ENCODE measurements at regions not wholly inside any gene's neighbourhood (a gene's known extent, or its start where the extent isn't known, plus 50 kb on each side); places are given as distances from the start of the nearest gene placed in this dataset.
"Not testable (repeated sequence)": the region's sequence is repeated elsewhere in the genome, so short reads cannot be mapped to it uniquely, and the experiment has no call there.

DNA sequence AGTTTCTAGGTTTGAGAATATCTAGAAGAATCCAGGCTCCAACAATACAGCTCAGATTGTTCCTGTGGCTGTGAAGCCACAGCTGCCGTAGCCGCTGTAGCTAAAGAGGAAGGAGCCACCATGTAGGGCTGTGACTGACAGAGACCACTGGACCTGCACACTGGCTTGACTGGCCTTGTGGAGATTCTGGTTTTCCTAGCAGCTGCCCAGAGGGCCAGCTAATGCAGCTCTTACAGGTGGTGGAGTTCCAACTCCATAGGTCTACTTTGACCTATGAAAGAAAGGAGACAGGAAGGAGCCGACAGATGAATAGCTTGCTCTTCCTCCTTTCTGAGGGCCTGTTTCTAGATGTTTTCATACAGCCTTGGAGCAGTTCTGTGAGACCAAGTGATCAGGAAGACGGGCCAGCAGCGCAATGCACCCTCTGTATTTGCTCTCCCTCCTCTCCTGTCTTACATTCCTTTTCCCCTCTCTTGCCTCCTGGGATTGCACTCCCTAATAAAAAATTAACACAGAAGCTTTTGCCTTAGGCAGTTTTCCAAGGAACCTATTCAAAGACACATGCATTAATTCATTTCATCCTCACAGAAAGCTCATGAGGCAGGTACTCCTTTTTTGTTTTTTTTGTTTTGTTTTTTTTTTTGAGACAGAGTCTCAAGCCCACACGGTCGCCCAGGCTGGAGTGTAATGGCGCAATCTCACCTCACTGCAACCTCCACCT lies 51.8 kb upstream of the MYB start:
- DNase-seq (ENCODE audit: low read depth in 1 of 2, low spot score in 1 of 2), result no peak

DNA sequence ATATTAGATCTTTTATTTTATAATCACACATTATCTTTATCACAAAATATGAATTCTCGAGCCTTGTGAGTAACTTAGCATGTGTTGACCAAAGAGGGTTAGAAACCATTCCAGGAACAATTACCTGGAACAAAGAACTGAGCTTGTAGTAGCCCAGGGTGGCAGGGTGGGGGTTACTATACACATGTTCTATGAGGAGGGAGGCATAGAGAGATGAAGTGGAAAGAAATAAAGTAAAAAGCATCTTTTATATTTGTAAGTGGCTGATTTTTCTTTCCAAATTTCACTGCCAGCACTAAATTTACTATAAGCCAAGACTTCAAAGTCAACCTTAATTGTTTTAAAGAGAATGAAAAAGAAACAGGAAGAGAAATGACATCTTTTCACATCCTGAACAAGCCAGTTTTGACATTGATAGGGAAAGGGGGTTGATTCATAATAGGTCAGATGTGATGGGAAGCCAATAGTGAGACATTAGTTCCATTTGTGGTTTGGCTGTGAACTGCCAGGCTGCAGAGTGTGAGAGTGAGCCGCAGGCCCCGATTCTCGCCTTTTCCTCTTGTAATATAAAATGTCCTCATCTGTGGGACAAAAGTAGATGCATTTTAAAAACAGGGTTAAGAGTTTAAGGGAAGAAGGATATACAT lies 52.7 kb upstream of the MYB start:
- peak in 1 of 2 donors; percentile 28 for DNase-seq (ENCODE audit: low read depth in 1 of 2, low spot score in 1 of 2)

GRCh38 chr6:135126729-135127128 lies 54.4 kb upstream of the MYB start:
- DNase-seq (ENCODE audit: low read depth in 1 of 2, low spot score in 1 of 2), result no peak

DNA sequence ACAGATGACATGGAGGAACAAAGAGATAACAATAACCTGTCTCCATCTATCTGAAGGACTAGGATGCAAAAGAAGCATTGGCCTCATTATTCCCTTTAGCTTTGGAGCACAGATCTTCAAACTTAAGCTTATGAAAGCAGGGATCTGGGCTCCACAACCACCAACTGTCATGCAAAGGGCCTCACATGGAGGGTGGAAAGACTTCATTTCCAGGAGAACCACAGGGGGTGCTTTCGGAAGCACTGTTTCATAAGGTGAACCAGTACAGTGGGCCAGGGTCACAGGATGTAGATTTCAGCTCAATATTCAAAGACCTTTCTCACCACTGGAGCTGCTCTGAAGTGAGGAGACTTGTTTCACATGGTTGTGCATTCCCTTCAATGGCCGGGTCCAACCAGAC lies 55.1 kb upstream of the MYB start:
- no peak for DNase-seq (ENCODE audit: low read depth in 1 of 2, low spot score in 1 of 2)

GRCh38 chr6:135121434-135121833 lies 59.7 kb upstream of the MYB start:
- no peak for DNase-seq (ENCODE audit: low read depth in 1 of 2, low spot score in 1 of 2)

DNA sequence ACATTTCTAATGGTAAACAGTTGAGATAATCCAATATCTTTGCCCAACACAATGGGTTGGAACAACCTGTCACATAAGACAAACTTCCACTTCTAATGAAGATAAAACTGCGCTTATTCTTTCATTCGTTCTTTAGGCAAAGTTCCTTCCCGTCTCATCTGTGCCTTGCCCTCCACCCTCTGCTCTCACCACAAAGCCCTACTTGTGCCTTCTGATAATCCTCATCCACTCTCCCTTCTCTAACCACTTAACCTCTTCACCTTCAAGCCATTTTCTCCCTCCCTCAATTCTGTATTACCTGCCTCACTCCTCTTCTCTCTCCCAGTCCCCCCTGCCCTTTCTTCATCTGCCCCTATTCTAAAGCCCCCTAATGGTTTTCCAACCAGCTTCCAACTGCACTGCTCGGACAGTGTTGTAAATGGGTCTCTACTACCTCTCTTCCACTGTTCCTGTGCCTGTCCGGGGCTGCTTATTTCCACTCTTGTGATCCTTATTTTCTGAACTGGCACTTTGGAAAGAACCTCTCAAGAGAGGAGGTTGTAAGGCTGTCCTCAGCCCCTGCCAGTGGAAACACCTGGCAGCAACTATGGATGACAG lies 62.9 kb upstream of the MYB start:
- no peak for DNase-seq (ENCODE audit: low read depth in 1 of 2, low spot score in 1 of 2)

DNA sequence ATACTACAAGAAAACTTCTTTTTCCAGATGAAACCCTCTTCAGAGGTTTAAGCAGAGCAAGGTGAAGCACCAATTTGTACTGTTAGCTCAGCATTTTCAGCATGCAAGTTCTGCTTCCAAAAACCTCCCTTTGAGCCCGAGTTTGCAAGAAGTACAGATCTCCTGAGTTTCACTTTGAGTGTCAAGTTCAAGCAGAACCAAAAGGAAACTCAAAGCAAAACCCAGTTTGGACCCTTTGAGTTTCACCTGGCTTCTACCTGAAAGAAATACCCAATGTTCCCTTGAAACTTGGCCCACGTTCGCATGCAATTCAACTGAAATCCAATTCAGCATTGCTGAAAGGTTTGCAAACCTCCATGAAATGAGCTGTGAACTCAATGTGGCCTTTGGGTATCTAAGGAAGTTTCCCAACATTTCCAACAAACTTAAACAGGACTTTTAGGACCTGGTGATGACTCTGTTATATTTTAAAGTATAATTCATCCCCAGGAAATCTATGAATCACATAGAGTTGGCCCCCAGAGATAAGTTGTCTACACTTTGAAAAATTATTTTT lies 62.9 kb upstream of the HBS1L start:
- DNase-seq (ENCODE audit: low read depth in 1 of 2, low spot score in 1 of 2), result no peak

GRCh38 chr6:135116571-135116970 lies 61.9 kb upstream of the HBS1L start:
- DNase-seq (ENCODE audit: low read depth in 1 of 2, low spot score in 1 of 2), result no peak

DNA sequence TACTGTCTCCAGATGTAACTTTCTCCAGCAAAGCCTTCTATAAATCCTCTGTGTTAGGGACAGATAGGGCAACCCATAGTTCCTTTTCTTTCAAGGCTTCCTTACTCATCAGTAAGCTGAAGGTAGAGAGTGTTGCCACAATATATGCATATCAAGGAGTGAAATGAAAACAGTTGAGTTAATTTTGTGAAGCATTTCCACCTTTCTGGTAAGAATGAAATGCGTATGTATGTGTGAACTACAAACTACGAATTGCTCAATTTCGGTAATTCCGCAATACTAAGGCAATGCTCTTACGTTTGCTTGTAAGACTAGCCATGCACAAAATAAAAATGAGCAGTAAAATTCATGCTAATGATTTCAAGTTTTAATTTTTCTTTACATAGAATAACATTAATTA lies 61.2 kb upstream of the HBS1L start:
- no peak for DNase-seq (ENCODE audit: low read depth in 1 of 2, low spot score in 1 of 2)

GRCh38 chr6:135115411-135115810 lies 60.8 kb upstream of the HBS1L start:
- DNase-seq (ENCODE audit: low read depth in 1 of 2, low spot score in 1 of 2), result no peak

DNA sequence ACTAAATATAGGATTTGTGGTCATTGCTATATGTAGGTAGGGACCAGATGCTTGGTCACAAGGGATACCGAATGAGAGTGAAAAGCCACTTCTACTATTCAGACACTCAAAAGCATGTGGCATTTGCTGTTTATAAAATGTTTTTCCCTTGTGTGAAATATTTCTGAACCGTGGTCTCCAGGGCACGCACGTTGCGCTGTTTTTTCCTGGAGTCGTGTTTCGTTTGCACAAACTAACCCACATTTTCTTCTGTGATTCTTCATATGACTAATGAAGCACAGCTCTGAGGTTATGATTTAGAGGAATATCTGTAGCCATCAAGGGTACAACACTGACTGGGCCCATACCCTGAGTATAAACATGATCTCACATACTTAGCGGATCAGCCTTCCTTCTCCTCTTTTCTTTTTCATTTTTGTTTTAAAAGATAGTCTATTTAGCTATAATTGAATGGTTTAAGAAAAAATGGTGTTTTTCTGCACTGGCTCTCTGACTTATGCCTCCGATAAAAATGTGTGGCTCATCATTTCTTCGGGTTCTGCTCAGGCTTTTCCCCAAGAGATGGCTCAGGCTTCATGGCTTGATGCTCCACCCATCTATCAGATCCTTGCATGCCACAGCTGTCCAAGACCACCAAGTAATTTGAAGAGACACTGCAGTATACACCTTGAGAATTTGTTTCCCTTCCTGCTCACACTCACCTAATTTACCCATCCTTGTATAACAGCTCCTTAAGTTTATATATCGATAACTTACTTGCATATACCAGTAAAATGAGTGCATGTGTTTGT lies 59.9 kb upstream of the HBS1L start:
- no peak for DNase-seq (ENCODE audit: low read depth in 1 of 2, low spot score in 1 of 2)

DNA sequence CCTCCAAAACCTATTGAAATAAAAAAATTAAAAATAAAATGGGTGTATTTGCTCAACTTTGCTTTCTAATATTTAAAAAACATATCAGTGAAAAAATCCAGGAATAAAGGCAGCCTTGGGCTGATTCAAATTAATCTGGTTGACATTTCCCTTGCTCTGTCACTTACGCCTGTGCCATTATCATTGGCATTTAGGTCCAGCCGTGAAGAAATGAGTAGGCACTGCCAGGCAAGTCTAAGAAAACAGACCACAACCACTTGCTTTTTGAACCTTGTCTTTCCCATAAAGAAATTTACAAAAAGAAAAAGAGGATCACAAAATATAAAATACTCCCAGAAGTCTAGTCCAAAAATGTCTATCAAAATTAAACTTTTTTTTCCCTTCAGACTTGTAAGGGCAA lies 59.2 kb upstream of the HBS1L start:
- no peak for DNase-seq (ENCODE audit: low read depth in 1 of 2, low spot score in 1 of 2)

DNA sequence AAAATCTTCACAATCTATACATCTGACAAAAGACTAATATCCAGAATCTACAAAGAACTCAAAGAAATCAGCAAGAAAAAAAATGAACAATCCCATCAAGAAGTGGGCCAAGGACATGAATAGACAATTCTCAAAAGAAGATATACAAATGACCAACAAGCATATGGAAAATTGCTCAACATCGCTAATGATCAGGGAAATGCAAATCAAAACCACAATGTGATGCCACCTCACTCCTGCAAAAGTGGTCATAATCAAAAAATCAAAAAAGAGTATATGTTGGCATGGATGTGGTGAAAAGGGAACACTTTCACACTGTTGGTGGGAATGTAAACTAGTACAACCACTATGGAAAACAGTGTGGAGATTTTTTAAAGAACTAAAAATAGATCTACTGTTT lies 58.3 kb upstream of the HBS1L start:
- not testable (repeated sequence) for DNase-seq (ENCODE audit: low read depth in 1 of 2, low spot score in 1 of 2)

DNA sequence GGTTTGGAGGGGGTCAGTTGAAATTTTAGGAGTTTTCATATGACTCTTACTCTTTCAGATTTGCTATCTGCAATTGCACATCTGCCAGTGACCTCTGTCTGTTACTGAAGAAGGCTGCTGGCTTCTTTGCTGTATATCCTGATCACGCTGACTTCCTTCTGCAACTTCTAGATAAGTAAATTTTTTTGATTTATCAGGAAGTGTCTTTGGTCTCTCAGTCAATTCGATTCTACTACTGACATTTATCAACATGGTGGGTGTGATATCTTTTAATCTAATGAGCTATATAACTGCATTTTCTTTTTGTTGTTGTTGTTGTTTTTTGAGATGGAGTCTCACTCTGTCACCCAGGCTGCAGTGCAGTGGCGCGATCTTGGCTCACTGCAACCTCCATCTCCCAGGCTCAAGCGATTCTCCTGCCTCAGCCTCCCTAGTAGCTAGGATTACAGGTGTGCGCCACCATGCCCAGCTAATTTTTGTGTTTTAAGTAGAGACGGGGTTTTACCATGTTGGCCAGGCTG lies 55.7 kb upstream of the HBS1L start:
- not testable (repeated sequence) for DNase-seq (ENCODE audit: low read depth in 1 of 2, low spot score in 1 of 2)

GRCh38 chr6:135109761-135110160 lies 55.1 kb upstream of the HBS1L start:
- DNase-seq (ENCODE audit: low read depth in 1 of 2, low spot score in 1 of 2), result no peak

DNA sequence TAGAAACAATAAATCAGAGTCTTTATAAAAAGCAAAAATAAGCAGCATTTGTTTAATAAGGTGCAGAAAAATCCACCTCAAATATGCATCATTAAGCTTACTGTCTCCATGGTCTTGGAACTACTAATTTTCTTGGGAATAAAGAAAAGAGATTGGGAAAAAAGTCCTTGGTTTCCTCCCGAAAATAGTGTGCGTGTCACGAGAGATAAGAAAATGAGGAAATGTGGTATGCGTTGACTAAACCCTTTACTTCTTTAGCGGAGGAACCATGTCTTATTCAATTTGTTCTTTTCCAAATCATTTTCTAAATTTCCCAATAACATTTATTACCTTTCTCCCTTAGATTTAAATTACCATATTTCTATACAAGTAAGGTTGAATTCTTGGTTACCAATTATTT lies 54.1 kb upstream of the HBS1L start:
- DNase-seq (ENCODE audit: low read depth in 1 of 2, low spot score in 1 of 2), result no peak

DNA sequence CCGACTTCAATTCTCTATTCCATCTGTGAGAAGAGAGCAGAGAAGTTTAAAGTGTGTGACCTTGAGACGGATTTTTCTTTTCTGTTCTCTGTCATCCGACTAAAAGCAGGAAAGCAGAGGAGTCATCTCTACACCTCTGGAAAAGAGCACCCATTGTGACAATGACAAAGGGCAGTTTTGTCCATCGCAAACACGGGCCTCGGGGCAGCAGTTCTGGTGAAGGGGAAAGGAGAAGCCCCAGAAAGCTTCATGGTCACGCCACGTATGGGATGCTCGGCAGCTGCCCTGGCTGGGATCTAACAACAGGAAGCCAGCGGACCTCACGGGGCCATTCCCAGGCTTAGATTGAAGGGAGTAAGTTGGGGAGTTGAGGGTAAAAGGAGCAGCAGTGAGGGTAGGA lies 52.0 kb upstream of the HBS1L start:
- no peak for DNase-seq (ENCODE audit: low read depth in 1 of 2, low spot score in 1 of 2)

- no peak for DNase-seq (ENCODE audit: low read depth in 1 of 2, low spot score in 1 of 2)
Observed at GRCh38 chr6:135105710-135106109, 51.1 kb upstream of the HBS1L start.

GRCh38 chr6:135105299-135105698 lies 50.7 kb upstream of the HBS1L start:
- no peak for DNase-seq (ENCODE audit: low read depth in 1 of 2, low spot score in 1 of 2)

All from activated T-helper 1 cell treated with anti-CD3 and anti-CD28 coated beads, Interleukin-2, amount 50 U/mL, for 16 hours (primary cell).